Right lobe of liver (tissue), 6 donors: ENCODE measurements at regions not wholly inside any gene's neighbourhood (a gene's known extent, or its start where the extent isn't known, plus 50 kb on each side); places are given as distances from the start of the nearest gene placed in this dataset.

Source experiments
- ATAC-seq, 4 donors: fragments of 200-7000 bp; cut with Tn5 transposase; one replicate each; pipeline ENCODE4 v1.9.1; 2020; ENCODE audit warnings: mild to moderate bottlenecking in 4 of 4, moderate library complexity in 4 of 4
- DNase-seq, 3 donors: peaks; one replicate each; pipeline ENCODE4 v3.0.0-alpha.2; 2020
- H3K27ac ChIP-seq, 3 donors: fragments of 200-600 bp; one replicate each; pipeline ENCODE4 v1.8.0; 2022
- H3K27me3 ChIP-seq, 2 donors: fragments of 200-600 bp; one replicate each; pipeline ENCODE4 v1.8.0; 2022
- H3K36me3 ChIP-seq, 4 donors: fragments of 200-600 bp; sonication (generic) in 1 of 4; one replicate each; pipeline versions ENCODE4 v1.5.1 to v1.8.0; 2017 to 2022; ENCODE audit warnings: control low read depth in 1 of 4
- H3K4me1 ChIP-seq, 4 donors: fragments of 200-600 bp; sonication (generic) in 1 of 4; one replicate each; pipeline versions ENCODE4 v1.5.1 to v1.8.0; 2017 to 2022; ENCODE audit warnings: control low read depth in 1 of 4
- H3K4me3 ChIP-seq, 3 donors: fragments of 200-600 bp; one replicate each; pipeline ENCODE4 v1.8.0; 2022
- H3K9me3 ChIP-seq, 4 donors: fragments of 200-600 bp; sonication (generic) in 1 of 4; one replicate each; pipeline versions ENCODE4 v1.5.1 to v1.8.0; 2017 to 2022; ENCODE audit warnings: control low read depth in 1 of 4
- POLR2A ChIP-seq: fragments of 450-650 bp; IDR thresholded peaks from one replicate; pipeline ENCODE4 v1.6.1; 2017; ENCODE audit warnings: antibody characterized with exemption, mild to moderate bottlenecking
- WGBS: methylation state at CpG from one replicate; pipeline ENCODE4 v1.1.6; 2018; ENCODE audit warnings: low coverage, low lambda C conversion rate; ENCODE audit not compliant: insufficient coverage; ENCODE audit errors: missing lambda C conversion rate; 5-methylcytosine and 5-hydroxymethylcytosine counted together
- intact Hi-C, 2 donors: fragments of 100-400 bp; cut with DNase I; formaldehyde crosslinking; loops; one replicate each; pipeline versions ENCODE4 v1.11.2 to v1.14.1; 2022
- TF ChIP-seq, protein P1 (sequence below), 4 donors: fragments of 200-600 bp in 3 of 4; fragments of 450-650 bp in 1 of 4; IDR thresholded peaks; one replicate each; pipeline versions ENCODE4 v1.5.1 to v1.8.0; 2016 to 2022; ENCODE audit warnings: antibody characterized with exemption in 4 of 4, mild to moderate bottlenecking in 2 of 4
- donor health status: DM: no; HTN: yes; CAD: no.
- donor health status: DM: no; HTN: no; CAD: no.
- donor health status: DM: no; HTN: no; CAD: no.
- donor health status: DM: no; HTN: yes; CAD: no.
- donor health status: DM: no; HTN: yes; CAD: no.

DNA sequence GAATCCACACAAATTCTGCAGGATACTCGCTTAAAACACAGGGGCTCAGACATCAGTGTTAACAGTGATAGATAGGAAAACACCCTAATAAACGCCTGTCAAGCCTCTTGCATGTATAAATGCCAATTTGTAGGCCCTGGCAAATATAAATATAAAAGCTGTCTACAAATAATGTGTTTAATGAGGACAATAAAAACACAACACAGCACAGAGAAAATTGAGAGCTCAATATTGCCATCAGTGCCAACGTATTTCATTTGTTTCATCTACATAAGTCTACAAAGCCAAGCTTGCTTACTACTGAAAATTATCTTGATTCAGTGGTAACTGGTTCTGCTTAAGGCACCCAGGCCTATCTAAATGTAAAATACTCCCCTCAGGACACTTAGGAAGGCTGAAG is 1387.0 kb upstream of the TENM4 start:
- intact Hi-C loops: no loop called here
- Histone ChIP-seq H3K36me3 (no peaks in the 10 kb centered on the region), H3K27ac (no peak overlapping the region), H3K4me3 (no peak overlapping the region), H3K4me1 (no peaks in the 10 kb centered on the region), H3K27me3 (no peaks in the 10 kb centered on the region), H3K9me3 (no peaks in the 10 kb centered on the region)
- no peak for DNase-seq
- TF ChIP-seq POLR2A: no peak
- TF ChIP-seq, protein P1, sequence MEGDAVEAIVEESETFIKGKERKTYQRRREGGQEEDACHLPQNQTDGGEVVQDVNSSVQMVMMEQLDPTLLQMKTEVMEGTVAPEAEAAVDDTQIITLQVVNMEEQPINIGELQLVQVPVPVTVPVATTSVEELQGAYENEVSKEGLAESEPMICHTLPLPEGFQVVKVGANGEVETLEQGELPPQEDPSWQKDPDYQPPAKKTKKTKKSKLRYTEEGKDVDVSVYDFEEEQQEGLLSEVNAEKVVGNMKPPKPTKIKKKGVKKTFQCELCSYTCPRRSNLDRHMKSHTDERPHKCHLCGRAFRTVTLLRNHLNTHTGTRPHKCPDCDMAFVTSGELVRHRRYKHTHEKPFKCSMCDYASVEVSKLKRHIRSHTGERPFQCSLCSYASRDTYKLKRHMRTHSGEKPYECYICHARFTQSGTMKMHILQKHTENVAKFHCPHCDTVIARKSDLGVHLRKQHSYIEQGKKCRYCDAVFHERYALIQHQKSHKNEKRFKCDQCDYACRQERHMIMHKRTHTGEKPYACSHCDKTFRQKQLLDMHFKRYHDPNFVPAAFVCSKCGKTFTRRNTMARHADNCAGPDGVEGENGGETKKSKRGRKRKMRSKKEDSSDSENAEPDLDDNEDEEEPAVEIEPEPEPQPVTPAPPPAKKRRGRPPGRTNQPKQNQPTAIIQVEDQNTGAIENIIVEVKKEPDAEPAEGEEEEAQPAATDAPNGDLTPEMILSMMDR (IDR thresholded peaks at IDR 0.05): no peak
- no peak for ATAC-seq
- 42% methylated on average over 3 of the region's 3 CpGs for WGBS

DNA sequence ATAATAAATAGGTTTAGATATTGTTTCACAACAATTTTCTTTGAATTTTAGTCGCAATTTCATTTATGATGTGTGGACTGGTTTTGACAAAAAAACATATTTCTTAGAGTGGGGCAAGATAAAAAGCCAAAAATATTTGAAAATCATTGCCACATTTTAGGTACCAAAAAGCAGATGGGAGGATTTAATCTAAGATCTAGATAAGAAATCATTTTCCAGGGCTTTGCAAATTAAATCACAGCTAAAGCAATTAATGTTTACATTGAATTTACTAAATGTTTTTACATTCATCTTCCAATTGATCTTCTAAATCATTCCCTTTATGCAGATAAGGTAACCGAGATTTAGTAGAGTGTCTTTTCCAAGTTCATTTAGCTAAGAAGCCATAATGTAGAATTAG is 1386.0 kb upstream of the TENM4 start:
- Histone ChIP-seq H3K27me3 (no peaks in the 10 kb centered on the region), H3K9me3 (no peaks in the 10 kb centered on the region), H3K27ac (no peak overlapping the region), H3K4me3 (no peak overlapping the region), H3K4me1 (no peaks in the 10 kb centered on the region), H3K36me3 (no peaks in the 10 kb centered on the region)
- 42% methylated on average over 2 of the region's 2 CpGs for WGBS
- no peak for TF ChIP-seq POLR2A
- TF ChIP-seq, protein P1 (IDR thresholded peaks at IDR 0.05): no peak
- no peak for ATAC-seq
- intact Hi-C loops: no loop called here
- DNase-seq: no peak

DNA sequence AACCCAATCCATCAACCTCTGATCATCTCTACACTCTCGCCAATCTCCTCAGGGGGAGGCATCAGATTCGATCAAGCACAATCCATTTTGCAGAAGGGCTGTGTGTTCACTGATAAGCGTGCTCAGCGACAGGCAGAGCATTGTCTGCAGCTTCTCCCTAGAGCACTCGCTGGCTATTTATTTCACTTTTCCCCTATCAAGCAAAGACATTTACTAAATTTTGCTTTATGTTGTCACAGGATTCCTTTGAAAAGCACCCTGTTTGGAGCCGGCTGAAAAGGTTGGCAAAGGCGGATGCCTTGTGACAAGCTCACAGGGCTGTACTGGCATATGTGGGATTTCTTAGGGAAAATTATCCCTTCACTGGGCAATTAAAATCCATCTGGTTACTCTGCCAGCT is 1381.5 kb upstream of the TENM4 start:
- Histone ChIP-seq H3K9me3 (no peaks in the 10 kb centered on the region), H3K36me3 (no peaks in the 10 kb centered on the region), H3K4me3 (no peak overlapping the region), H3K27me3 (no peaks in the 10 kb centered on the region), H3K27ac (no peak overlapping the region), H3K4me1 (no peaks in the 10 kb centered on the region)
- no peak for TF ChIP-seq POLR2A
- TF ChIP-seq, protein P1 (IDR thresholded peaks at IDR 0.05): no peak
- ATAC-seq (no peak), DNase-seq (no peak)
- intact Hi-C loops: no loop called here
- 48% methylated on average over 7 of the region's 7 CpGs for WGBS

DNA sequence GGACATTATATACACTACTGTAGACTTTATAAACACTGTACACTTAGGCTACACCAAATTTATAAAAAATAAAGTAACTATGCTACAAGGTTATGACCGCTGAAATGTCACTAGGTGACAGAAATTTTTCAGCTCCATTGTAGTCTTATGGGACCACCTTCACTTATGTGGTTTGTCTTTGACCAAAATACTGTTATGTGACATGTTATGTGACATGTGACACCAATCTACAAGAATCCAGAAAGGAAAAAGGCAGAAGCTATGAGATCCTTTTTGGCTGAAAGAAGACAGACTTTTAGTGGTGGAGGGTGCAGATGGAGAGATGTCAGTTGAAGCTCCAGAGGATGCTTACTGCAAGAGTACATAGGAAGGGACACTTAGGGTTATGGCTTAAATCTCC is 1378.4 kb upstream of the TENM4 start:
- no peak overlapping the region for H3K27ac ChIP-seq
- TF ChIP-seq POLR2A: no peak
- TF ChIP-seq, protein P1 (IDR thresholded peaks at IDR 0.05): no peak
- intact Hi-C loops: no loop called here
- WGBS: 71% methylated on average over 1 of the region's 1 CpG
- no peaks in the 10 kb centered on the region for H3K27me3 ChIP-seq
- H3K36me3 ChIP-seq: no peaks in the 10 kb centered on the region
- H3K9me3 ChIP-seq: no peaks in the 10 kb centered on the region
- ATAC-seq (no peak), DNase-seq (no peak)
- H3K4me3 ChIP-seq: no peak overlapping the region
- no peaks in the 10 kb centered on the region for H3K4me1 ChIP-seq

DNA sequence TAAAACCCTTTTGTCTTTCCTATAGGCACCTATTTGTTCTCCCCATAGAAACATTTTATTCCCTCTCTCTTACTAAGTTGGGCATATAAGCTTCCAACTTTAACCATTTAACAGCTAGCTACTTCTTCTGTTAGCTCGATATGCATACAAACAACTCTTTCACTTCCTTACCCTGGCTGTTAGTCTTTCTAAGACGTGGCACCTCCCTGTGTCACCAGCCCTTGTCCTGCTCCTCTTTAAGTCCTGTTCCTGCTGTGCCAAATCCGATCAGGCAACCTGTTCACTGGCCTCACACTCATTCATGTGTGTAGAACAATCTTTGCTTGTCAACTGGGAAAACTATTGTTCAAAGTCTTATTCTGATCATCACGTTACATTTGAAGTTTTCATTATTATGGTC is 1376.1 kb upstream of the TENM4 start:
- no peak for TF ChIP-seq POLR2A
- TF ChIP-seq, protein P1 (IDR thresholded peaks at IDR 0.05): no peak
- Histone ChIP-seq H3K4me3 (no peak overlapping the region), H3K36me3 (no peaks in the 10 kb centered on the region), H3K27me3 (no peaks in the 10 kb centered on the region), H3K4me1 (no peaks in the 10 kb centered on the region), H3K27ac (no peak overlapping the region), H3K9me3 (no peaks in the 10 kb centered on the region)
- DNase-seq (no peak), ATAC-seq (no peak)
- intact Hi-C loops: no loop called here
- 19% methylated on average over 4 of the region's 4 CpGs for whole genome bisulfite sequencing
